Keratinocyte (primary cell): ENCODE measurements at regions not wholly inside any gene's neighbourhood (a gene's known extent, or its start where the extent isn't known, plus 50 kb on each side); places are given as distances from the start of the nearest gene placed in this dataset.

Experiments used
- EZH2 ChIP-seq: IDR thresholded peaks from one replicate; pipeline ENCODE4 v1.6.1; 2012; ENCODE audit warnings: inconsistent platforms, mild to moderate bottlenecking, low read length, moderate library complexity
- TF ChIP-seq, protein P1 (sequence below), 3 experiments: IDR thresholded peaks in 1 of 3; conservative IDR thresholded peaks in 1 of 3; optimal IDR thresholded peaks in 1 of 3; 2 replicates in 2 of 3; 3 replicates in 1 of 3; pipeline versions ENCODE3 to v1.5.1; 2011; ENCODE audit warnings: low read length in 3 of 3, mild to moderate bottlenecking in 3 of 3, moderate library complexity in 2 of 3, control low read depth in 1 of 3, inconsistent platforms in 1 of 3; ENCODE audit not compliant: insufficient read depth in 2 of 3; ENCODE audit errors: extremely low read depth in 1 of 3

DNA sequence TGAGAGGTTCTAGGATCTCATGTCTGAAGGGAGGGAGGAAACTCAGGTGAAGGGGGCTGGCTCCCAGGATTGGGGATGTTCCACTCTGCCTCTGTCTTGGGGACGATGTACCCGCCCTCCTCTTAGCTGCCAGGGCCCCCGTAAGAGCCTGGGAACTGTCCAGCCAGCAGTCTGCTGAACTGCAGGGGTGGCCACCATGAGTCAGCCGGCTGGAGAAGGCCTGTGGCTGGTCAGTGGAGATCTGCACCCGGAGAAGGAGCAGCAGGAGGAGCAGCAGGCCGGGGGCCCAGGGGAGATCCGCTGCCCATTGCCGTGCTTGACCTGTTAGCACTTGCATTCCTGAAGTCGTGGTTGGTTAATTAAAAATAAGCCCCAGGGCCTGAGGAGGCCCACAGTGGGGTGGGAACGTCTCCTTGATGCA lies 180.3 kb downstream of the TFCP2L1 start:
- TF ChIP-seq, protein P1, sequence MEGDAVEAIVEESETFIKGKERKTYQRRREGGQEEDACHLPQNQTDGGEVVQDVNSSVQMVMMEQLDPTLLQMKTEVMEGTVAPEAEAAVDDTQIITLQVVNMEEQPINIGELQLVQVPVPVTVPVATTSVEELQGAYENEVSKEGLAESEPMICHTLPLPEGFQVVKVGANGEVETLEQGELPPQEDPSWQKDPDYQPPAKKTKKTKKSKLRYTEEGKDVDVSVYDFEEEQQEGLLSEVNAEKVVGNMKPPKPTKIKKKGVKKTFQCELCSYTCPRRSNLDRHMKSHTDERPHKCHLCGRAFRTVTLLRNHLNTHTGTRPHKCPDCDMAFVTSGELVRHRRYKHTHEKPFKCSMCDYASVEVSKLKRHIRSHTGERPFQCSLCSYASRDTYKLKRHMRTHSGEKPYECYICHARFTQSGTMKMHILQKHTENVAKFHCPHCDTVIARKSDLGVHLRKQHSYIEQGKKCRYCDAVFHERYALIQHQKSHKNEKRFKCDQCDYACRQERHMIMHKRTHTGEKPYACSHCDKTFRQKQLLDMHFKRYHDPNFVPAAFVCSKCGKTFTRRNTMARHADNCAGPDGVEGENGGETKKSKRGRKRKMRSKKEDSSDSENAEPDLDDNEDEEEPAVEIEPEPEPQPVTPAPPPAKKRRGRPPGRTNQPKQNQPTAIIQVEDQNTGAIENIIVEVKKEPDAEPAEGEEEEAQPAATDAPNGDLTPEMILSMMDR (optimal IDR thresholded peaks at IDR 0.05 in 1 of 3, IDR thresholded peaks at IDR 0.05 in 1 of 3, conservative IDR thresholded peaks at IDR 0.05 in 1 of 3; ENCODE audit: extremely low read depth in 1 of 3, insufficient read depth in 2 of 3, low read length in 3 of 3): no peak
- TF ChIP-seq EZH2: no peak
